ENCODE measurements at regions not wholly inside any gene's neighbourhood (a gene's known extent, or its start where the extent isn't known, plus 50 kb on each side); places are given as distances from the start of the nearest gene placed in this dataset.

- TF ChIP-seq USF2 (IDR thresholded peaks at IDR 0.05; ENCODE audit: borderline replicate concordance, low read depth, low read length) = no peak
- no peak for TF ChIP-seq RFX5 (IDR thresholded peaks at IDR 0.05; ENCODE audit: low read length)
- TF ChIP-seq MAX (IDR thresholded peaks at IDR 0.05; ENCODE audit: low read depth) = no peak
These were observed 73.3 kb upstream of the CHCHD3 start for GRCh38 chr7:133155146-133155545.

Measured in SK-N-SH (cell line).